ENCODE measurements at regions not wholly inside any gene's neighbourhood (a gene's known extent, or its start where the extent isn't known, plus 50 kb on each side); places are given as distances from the start of the nearest gene placed in this dataset.

DNA sequence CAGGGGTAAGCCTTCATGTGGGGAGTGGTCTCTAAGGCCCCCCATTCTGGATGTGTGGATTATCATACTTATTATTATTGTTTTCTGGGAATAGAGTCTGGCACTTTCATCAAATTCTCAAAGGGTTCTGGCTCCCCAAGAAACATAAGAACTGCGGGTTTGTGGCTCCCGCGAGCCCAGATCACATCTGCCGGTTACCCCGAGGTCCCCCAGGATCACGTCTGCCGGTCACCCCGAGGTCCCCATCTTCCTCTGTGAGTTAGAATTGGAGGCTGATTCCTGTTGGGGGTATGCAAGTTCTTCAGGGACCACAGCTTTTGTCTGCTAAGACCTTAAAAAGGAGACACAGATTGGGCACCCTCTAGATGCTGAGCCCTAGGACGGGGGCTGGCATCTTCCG is 116.7 kb upstream of the FRMD1 start:
- no peaks in the 10 kb centered on the region for H3K9me3 Mint-ChIP-seq (ENCODE audit: unreplicated experiment)
- Histone ChIP-seq H3K27me3 (replicated peaks; ENCODE audit: control insufficient read depth, insufficient read depth, low read length) (no peaks in the 10 kb centered on the region; the same call in 1 of the 2 replicates), H3K9me3 (no peaks in the 10 kb centered on the region), H3K4me1 (no peaks in the 10 kb centered on the region), H3K4me3 (ENCODE audit: low read depth, low read length) (no peak overlapping the region), H3K36me3 (ENCODE audit: control insufficient read depth, insufficient read depth, low read length) (no peaks in the 10 kb centered on the region)
- TF ChIP-seq, protein P1, sequence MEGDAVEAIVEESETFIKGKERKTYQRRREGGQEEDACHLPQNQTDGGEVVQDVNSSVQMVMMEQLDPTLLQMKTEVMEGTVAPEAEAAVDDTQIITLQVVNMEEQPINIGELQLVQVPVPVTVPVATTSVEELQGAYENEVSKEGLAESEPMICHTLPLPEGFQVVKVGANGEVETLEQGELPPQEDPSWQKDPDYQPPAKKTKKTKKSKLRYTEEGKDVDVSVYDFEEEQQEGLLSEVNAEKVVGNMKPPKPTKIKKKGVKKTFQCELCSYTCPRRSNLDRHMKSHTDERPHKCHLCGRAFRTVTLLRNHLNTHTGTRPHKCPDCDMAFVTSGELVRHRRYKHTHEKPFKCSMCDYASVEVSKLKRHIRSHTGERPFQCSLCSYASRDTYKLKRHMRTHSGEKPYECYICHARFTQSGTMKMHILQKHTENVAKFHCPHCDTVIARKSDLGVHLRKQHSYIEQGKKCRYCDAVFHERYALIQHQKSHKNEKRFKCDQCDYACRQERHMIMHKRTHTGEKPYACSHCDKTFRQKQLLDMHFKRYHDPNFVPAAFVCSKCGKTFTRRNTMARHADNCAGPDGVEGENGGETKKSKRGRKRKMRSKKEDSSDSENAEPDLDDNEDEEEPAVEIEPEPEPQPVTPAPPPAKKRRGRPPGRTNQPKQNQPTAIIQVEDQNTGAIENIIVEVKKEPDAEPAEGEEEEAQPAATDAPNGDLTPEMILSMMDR (IDR thresholded peaks at IDR 0.05; ENCODE audit: insufficient read depth in 1 of 2, low read depth in 1 of 2, low read length in 1 of 2, severe bottlenecking in 1 of 2, unreplicated experiment in 1 of 2), result no peak
- CTCF ChIA-PET, result no interaction called here
- POLR2A ChIA-PET, result no interaction called here
- no TSS peak for BruUV-seq (replicated peaks)
- no peak overlapping the region for H3K4me3 Mint-ChIP-seq (ENCODE audit: unreplicated experiment)
- intact Hi-C loops (cut with micrococcal nuclease; ENCODE audit: unreplicated experiment), result no loop called here
- DNase-seq, result peak in 1 of 2 experiments; percentile 7
- no peaks in the 10 kb centered on the region for H3K27me3 Mint-ChIP-seq (ENCODE audit: insufficient read depth, unreplicated experiment)
- peaks cover 2% of the 10 kb centered on the region for H3K4me1 Mint-ChIP-seq (ENCODE audit: low read depth, unreplicated experiment)
- no peaks in the 10 kb centered on the region for H3K36me3 Mint-ChIP-seq (ENCODE audit: insufficient read depth, unreplicated experiment)
- H3K27ac Mint-ChIP-seq (ENCODE audit: unreplicated experiment), result no peak overlapping the region

DNA sequence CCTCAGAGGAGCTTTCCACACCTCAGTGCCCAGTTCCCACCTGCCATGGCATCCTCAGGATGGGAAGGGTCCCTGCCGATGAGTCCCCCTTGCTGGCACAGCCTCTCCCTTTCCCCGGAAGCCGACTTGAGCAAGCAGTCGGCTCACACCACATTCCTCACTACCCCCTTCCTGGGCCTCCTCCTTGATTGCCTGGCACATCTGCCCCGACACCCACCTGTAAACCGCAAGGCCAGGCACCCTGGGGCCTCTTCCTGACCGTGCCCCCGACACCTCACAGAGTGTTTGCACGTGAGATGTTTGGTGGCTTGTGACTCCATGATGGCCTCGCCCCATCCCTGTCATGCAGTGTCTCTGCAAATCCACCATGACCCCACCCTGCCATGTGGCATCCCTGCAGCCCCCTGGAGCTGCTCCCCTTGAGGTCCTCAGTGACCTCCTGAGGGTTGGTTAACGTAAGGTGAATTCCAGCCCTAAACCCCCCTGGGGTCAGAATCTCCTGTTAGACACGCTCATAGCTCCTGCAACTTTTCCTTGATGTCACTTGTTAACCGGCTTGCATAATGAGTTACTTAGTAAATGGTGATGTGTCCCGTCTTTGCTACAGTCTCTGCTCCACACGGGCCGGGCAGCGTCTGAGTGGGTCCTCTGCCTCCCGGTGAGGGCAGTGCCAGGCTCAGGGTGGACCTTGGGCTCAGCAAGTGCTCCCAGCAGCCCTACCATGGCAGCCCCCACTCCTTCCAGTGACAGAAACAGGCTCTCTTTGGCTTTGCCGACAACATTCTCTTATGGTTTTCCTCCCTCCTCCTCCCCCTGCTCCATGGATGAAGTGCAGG is 115.9 kb upstream of the FRMD1 start:
- Mint-ChIP-seq H3K36me3 (ENCODE audit: insufficient read depth, unreplicated experiment) (no peaks in the 10 kb centered on the region), H3K27ac (ENCODE audit: unreplicated experiment) (no peak overlapping the region), H3K4me1 (ENCODE audit: low read depth, unreplicated experiment) (no peaks in the 10 kb centered on the region), H3K27me3 (ENCODE audit: insufficient read depth, unreplicated experiment) (no peaks in the 10 kb centered on the region), H3K9me3 (ENCODE audit: unreplicated experiment) (no peaks in the 10 kb centered on the region), H3K4me3 (ENCODE audit: unreplicated experiment) (no peak overlapping the region)
- Histone ChIP-seq H3K36me3 (ENCODE audit: control insufficient read depth, insufficient read depth, low read length) (no peaks in the 10 kb centered on the region), H3K27me3 (replicated peaks; ENCODE audit: control insufficient read depth, insufficient read depth, low read length) (no peaks in the 10 kb centered on the region; the same call in 1 of the 2 replicates), H3K4me3 (ENCODE audit: low read depth, low read length) (no peak overlapping the region), H3K4me1 (no peaks in the 10 kb centered on the region), H3K9me3 (no peaks in the 10 kb centered on the region)
- DNase-seq, result peak in 1 of 2 experiments; percentile 19
- intact Hi-C loops (cut with micrococcal nuclease; ENCODE audit: unreplicated experiment), result no loop called here
- TF ChIP-seq, protein P1 (IDR thresholded peaks at IDR 0.05; ENCODE audit: insufficient read depth in 1 of 2, low read depth in 1 of 2, low read length in 1 of 2, severe bottlenecking in 1 of 2, unreplicated experiment in 1 of 2), result no peak
- BruUV-seq (replicated peaks), result no TSS peak
- ChIA-PET CTCF (interaction anchor here (0.5 to 1.0 kb wide), 3 partner anchors 106 to 160 kb away, joined by 3 to 5 read pairs (median 4); no protein-coding TSS in a partner anchor), POLR2A (no interaction called here)

DNA sequence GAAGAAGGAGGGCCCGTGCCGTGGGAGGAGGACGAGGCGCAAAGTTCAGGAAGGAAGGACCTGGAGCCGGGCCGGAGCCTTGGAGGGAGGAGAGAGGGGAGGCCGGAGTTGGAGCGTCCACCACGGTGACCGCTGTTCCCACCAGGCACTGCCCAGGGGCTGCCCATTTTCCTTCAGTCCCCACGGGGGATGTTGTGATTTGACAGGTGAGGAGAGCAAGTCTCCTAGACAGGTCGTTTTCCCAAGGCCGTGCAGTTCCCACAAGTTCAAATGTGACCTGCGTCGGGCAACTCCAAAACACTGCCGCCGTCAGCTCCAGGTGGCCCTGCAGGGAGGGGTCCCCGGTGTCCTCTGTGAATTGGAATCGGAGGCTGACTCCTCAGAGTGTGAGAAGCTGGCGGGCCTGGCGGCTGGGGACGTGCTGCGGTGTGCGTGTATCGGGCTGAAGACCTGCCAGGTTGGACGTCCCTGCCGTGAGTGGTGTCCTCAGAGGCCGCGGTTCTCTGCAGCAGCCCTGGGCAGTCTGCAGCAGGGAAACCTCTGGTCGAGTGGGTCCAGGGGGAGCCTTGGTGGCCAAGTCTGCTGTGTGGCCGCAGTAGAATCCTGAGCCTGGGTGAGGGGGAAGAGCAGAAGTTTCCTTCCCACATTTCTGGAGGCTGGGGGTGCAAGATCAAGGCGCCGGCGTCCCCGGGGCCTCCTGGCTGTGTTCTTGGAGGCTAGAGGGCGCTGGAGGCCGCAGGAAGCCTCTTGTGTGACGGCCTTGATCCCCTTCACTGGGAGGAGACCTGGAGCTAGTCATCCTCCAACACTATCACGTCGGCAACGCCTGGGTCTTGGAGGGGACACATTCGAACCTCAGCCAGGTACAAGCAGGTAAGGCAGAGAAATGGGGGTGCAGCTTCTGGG is 115.1 kb upstream of the FRMD1 start:
- Histone ChIP-seq H3K4me1 (no peaks in the 10 kb centered on the region), H3K27me3 (replicated peaks; ENCODE audit: control insufficient read depth, insufficient read depth, low read length) (no peaks in the 10 kb centered on the region; the same call in 1 of the 2 replicates), H3K9me3 (no peaks in the 10 kb centered on the region), H3K36me3 (ENCODE audit: control insufficient read depth, insufficient read depth, low read length) (no peaks in the 10 kb centered on the region), H3K4me3 (ENCODE audit: low read depth, low read length) (no peak overlapping the region)
- no TSS peak for BruUV-seq (replicated peaks)
- Mint-ChIP-seq H3K4me3 (ENCODE audit: unreplicated experiment) (no peak overlapping the region), H3K27me3 (ENCODE audit: insufficient read depth, unreplicated experiment) (no peaks in the 10 kb centered on the region), H3K36me3 (ENCODE audit: insufficient read depth, unreplicated experiment) (no peaks in the 10 kb centered on the region), H3K9me3 (ENCODE audit: unreplicated experiment) (no peaks in the 10 kb centered on the region), H3K27ac (ENCODE audit: unreplicated experiment) (no peak overlapping the region), H3K4me1 (ENCODE audit: low read depth, unreplicated experiment) (no peaks in the 10 kb centered on the region)
- ChIA-PET CTCF (interaction anchor here (0.5 to 1.0 kb wide), 3 partner anchors 107 to 161 kb away, joined by 3 to 5 read pairs (median 4); no protein-coding TSS in a partner anchor), POLR2A (no interaction called here)
- peak; percentile 38 for DNase-seq
- TF ChIP-seq, protein P1 (IDR thresholded peaks at IDR 0.05; ENCODE audit: insufficient read depth in 1 of 2, low read depth in 1 of 2, low read length in 1 of 2, severe bottlenecking in 1 of 2, unreplicated experiment in 1 of 2), result no peak
- intact Hi-C loops (cut with micrococcal nuclease; ENCODE audit: unreplicated experiment), result no loop called here

All from Caco-2 (cell line).